Trophoblast cell (in vitro differentiated cells and primary cell): ENCODE measurements at regions not wholly inside any gene's neighbourhood (a gene's known extent, or its start where the extent isn't known, plus 50 kb on each side); places are given as distances from the start of the nearest gene placed in this dataset.
A peak's percentile ranks its signal among the peaks of the same experiment; 100 is the strongest.

Experiments
- DNase-seq, 2 donors: peaks; one replicate each; pipeline ENCODE4 v3.0.0-alpha.2; 2016
- H2AFZ ChIP-seq: 2 replicates; pipeline ENCODE4 v1.6.1; 2013; ENCODE audit warnings: low read length, moderate library complexity, mild to moderate bottlenecking; ENCODE audit not compliant: insufficient read depth, poor library complexity
- H2AK5ac ChIP-seq: 2 replicates; pipeline ENCODE4 v1.6.1; 2013; ENCODE audit warnings: mild to moderate bottlenecking, low read length
- H2BK120ac ChIP-seq: 2 replicates; pipeline ENCODE4 v1.6.1; 2013; ENCODE audit warnings: low read length, mild to moderate bottlenecking, moderate library complexity; ENCODE audit not compliant: insufficient read depth, poor library complexity
- H2BK12ac ChIP-seq: 2 replicates; pipeline ENCODE4 v1.6.1; 2013; ENCODE audit warnings: mild to moderate bottlenecking, low read length, moderate library complexity
- H2BK5ac ChIP-seq: 2 replicates; pipeline ENCODE4 v1.6.1; 2013; ENCODE audit warnings: low read length, low read depth, moderate library complexity, mild to moderate bottlenecking; ENCODE audit not compliant: poor library complexity
- H3K14ac ChIP-seq: 2 replicates; pipeline ENCODE4 v1.6.1; 2013; ENCODE audit warnings: mild to moderate bottlenecking, low read length
- H3K18ac ChIP-seq: 2 replicates; pipeline ENCODE4 v1.6.1; 2013; ENCODE audit warnings: mild to moderate bottlenecking, low read length
- H3K23ac ChIP-seq: 2 replicates; pipeline ENCODE4 v1.6.1; 2013; ENCODE audit warnings: low read length
- H3K27ac ChIP-seq: 2 replicates; pipeline ENCODE4 v1.5.1; 2013; ENCODE audit warnings: low read depth, mild to moderate bottlenecking, inconsistent platforms, low read length, moderate library complexity
- H3K27me3 ChIP-seq: 2 replicates; pipeline ENCODE4 v1.6.1; 2013; ENCODE audit warnings: inconsistent platforms, mild to moderate bottlenecking, low read length, moderate library complexity; ENCODE audit not compliant: insufficient read depth
- H3K36me3 ChIP-seq, 2 experiments: 1 replicate in 1 of 2; 2 replicates in 1 of 2; pipeline ENCODE4 v1.6.1; 2013; ENCODE audit warnings: low read length in 2 of 2, mild to moderate bottlenecking in 2 of 2, moderate library complexity in 1 of 2; ENCODE audit not compliant: insufficient read depth in 2 of 2, control insufficient read depth in 1 of 2
- H3K4ac ChIP-seq: 2 replicates; pipeline ENCODE4 v1.6.1; 2013; ENCODE audit warnings: low read depth, mild to moderate bottlenecking, low read length, moderate library complexity
- H3K4me1 ChIP-seq, 2 experiments: 1 replicate in 1 of 2; 2 replicates in 1 of 2; pipeline ENCODE4 v1.6.1; 2013; ENCODE audit warnings: low read length in 2 of 2, mild to moderate bottlenecking in 2 of 2, moderate library complexity in 1 of 2; ENCODE audit not compliant: insufficient read depth in 2 of 2, control insufficient read depth in 1 of 2
- H3K4me2 ChIP-seq: 2 replicates; pipeline ENCODE4 v1.6.1; 2013; ENCODE audit warnings: inconsistent platforms, mild to moderate bottlenecking, low read length, moderate library complexity
- H3K4me3 ChIP-seq: 2 replicates; pipeline ENCODE4 v1.5.1; 2013; ENCODE audit warnings: mild to moderate bottlenecking, low read depth, low read length, inconsistent platforms
- H3K79me1 ChIP-seq: one replicate; pipeline ENCODE4 v1.6.1; 2013; ENCODE audit warnings: low read length
- H3K79me2 ChIP-seq: 2 replicates; pipeline ENCODE4 v1.6.1; 2013; ENCODE audit warnings: low read length, mild to moderate bottlenecking; ENCODE audit not compliant: control insufficient read depth, insufficient read depth, poor library complexity
- H3K9ac ChIP-seq: 2 replicates; pipeline ENCODE4 v1.6.1; 2013; ENCODE audit warnings: mild to moderate bottlenecking, low read length
- H3K9me3 ChIP-seq: 2 replicates; pipeline ENCODE4 v1.6.1; 2013; ENCODE audit warnings: low read depth, mild to moderate bottlenecking, control low read depth, inconsistent platforms, low read length; ENCODE audit not compliant: insufficient read depth
- H4K12ac ChIP-seq: 2 replicates; pipeline ENCODE4 v1.6.1; 2013; ENCODE audit warnings: low read depth, mild to moderate bottlenecking, low read length, moderate library complexity
- H4K8ac ChIP-seq: 2 replicates; pipeline ENCODE4 v1.6.1; 2013; ENCODE audit warnings: low read depth, mild to moderate bottlenecking, low read length, moderate library complexity
- H4K91ac ChIP-seq: one replicate; pipeline ENCODE4 v1.6.1; 2013; ENCODE audit warnings: low read depth, mild to moderate bottlenecking, low read length, moderate library complexity
- WGBS: extraction: QIAGEN DNeasy Blood & Tissue Kit; methylation state at CpG from one replicate; pipeline ENCODE4 v1.1.7; 2013; ENCODE audit warnings: missing lambda C conversion rate; ENCODE audit not compliant: insufficient read length, insufficient coverage; ENCODE audit errors: extremely low coverage; 5-methylcytosine and 5-hydroxymethylcytosine counted together

GRCh38 chr6:91751526-91751925 lies 1164.7 kb upstream of the MAP3K7 start:
- H2BK5ac ChIP-seq, result no peak overlapping the region
- no peaks in the 10 kb centered on the region for H3K9me3 ChIP-seq
- no peak overlapping the region for H3K9ac ChIP-seq
- no peak overlapping the region for H3K18ac ChIP-seq
- WGBS, result no CpG with 5 or more reads among the region's 6 CpGs
- H2AK5ac ChIP-seq, result no peak overlapping the region
- no peaks in the 10 kb centered on the region for H3K27me3 ChIP-seq
- H2AFZ ChIP-seq, result no peak overlapping the region
- no peak for DNase-seq
- H3K4me2 ChIP-seq, result no peak overlapping the region
- no peak overlapping the region for H4K12ac ChIP-seq
- no peak overlapping the region for H2BK12ac ChIP-seq
- no peak overlapping the region for H2BK120ac ChIP-seq
- H3K4me3 ChIP-seq, result no peak overlapping the region
- H3K79me2 ChIP-seq, result no peaks in the 10 kb centered on the region
- no peak overlapping the region for H3K4ac ChIP-seq
- no peaks in the 10 kb centered on the region for H3K79me1 ChIP-seq
- H3K23ac ChIP-seq, result no peak overlapping the region
- no peak overlapping the region for H3K14ac ChIP-seq
- no peak overlapping the region for H4K91ac ChIP-seq
- no peak overlapping the region for H3K27ac ChIP-seq
- H3K36me3 ChIP-seq, result no peaks in the 10 kb centered on the region
- no peaks in the 10 kb centered on the region for H3K4me1 ChIP-seq
- H4K8ac ChIP-seq, result no peak overlapping the region

- no peaks in the 10 kb centered on the region for H3K4me1 ChIP-seq
- peak; percentile 29 to 82 for DNase-seq
- H2BK120ac ChIP-seq, result no peak overlapping the region
- no peaks in the 10 kb centered on the region for H3K27me3 ChIP-seq
- H2BK12ac ChIP-seq, result no peak overlapping the region
- no peaks in the 10 kb centered on the region for H3K79me2 ChIP-seq
- H3K18ac ChIP-seq, result no peak overlapping the region
- no peak overlapping the region for H4K8ac ChIP-seq
- no peak overlapping the region for H2AFZ ChIP-seq
- WGBS, result no CpG with 5 or more reads among the region's 3 CpGs
- H2AK5ac ChIP-seq, result no peak overlapping the region
- no peaks in the 10 kb centered on the region for H3K79me1 ChIP-seq
- H3K14ac ChIP-seq, result no peak overlapping the region
- H3K4ac ChIP-seq, result no peak overlapping the region
- H3K9me3 ChIP-seq, result no peaks in the 10 kb centered on the region
- no peak overlapping the region for H2BK5ac ChIP-seq
- no peak overlapping the region for H3K4me3 ChIP-seq
- no peak overlapping the region for H3K27ac ChIP-seq
- H3K9ac ChIP-seq, result no peak overlapping the region
- no peak overlapping the region for H3K23ac ChIP-seq
- no peak overlapping the region for H4K91ac ChIP-seq
- H3K4me2 ChIP-seq, result no peak overlapping the region
- H3K36me3 ChIP-seq, result no peaks in the 10 kb centered on the region
- no peak overlapping the region for H4K12ac ChIP-seq
These were observed 1157.7 kb upstream of the MAP3K7 start for GRCh38 chr6:91744566-91744965.

GRCh38 chr6:91743756-91744155 lies 1156.9 kb upstream of the MAP3K7 start:
- H3K27me3 ChIP-seq, result no peaks in the 10 kb centered on the region
- no peaks in the 10 kb centered on the region for H3K36me3 ChIP-seq
- no peak overlapping the region for H4K12ac ChIP-seq
- H2AK5ac ChIP-seq, result no peak overlapping the region
- no peak overlapping the region for H3K4ac ChIP-seq
- H2BK12ac ChIP-seq, result no peak overlapping the region
- no peak overlapping the region for H3K9ac ChIP-seq
- no peaks in the 10 kb centered on the region for H3K4me1 ChIP-seq
- no peaks in the 10 kb centered on the region for H3K9me3 ChIP-seq
- DNase-seq, result no peak
- H3K14ac ChIP-seq, result no peak overlapping the region
- no peak overlapping the region for H2BK5ac ChIP-seq
- no peak overlapping the region for H2AFZ ChIP-seq
- no peak overlapping the region for H3K4me2 ChIP-seq
- no peak overlapping the region for H3K27ac ChIP-seq
- no peaks in the 10 kb centered on the region for H3K79me1 ChIP-seq
- H3K18ac ChIP-seq, result no peak overlapping the region
- H4K91ac ChIP-seq, result no peak overlapping the region
- no CpG with 5 or more reads among the region's 2 CpGs for WGBS
- H3K79me2 ChIP-seq, result no peaks in the 10 kb centered on the region
- H4K8ac ChIP-seq, result no peak overlapping the region
- H2BK120ac ChIP-seq, result no peak overlapping the region
- no peak overlapping the region for H3K23ac ChIP-seq
- no peak overlapping the region for H3K4me3 ChIP-seq

- no peak overlapping the region for H2BK12ac ChIP-seq
- no peak overlapping the region for H3K27ac ChIP-seq
- H3K4me1 ChIP-seq, result no peaks in the 10 kb centered on the region
- no peak overlapping the region for H3K14ac ChIP-seq
- no peaks in the 10 kb centered on the region for H3K36me3 ChIP-seq
- no peak overlapping the region for H3K9ac ChIP-seq
- no peak overlapping the region for H3K18ac ChIP-seq
- H3K27me3 ChIP-seq, result no peaks in the 10 kb centered on the region
- H3K9me3 ChIP-seq, result no peaks in the 10 kb centered on the region
- H2AFZ ChIP-seq, result no peak overlapping the region
- no peak overlapping the region for H2BK5ac ChIP-seq
- no peak overlapping the region for H2BK120ac ChIP-seq
- H4K8ac ChIP-seq, result no peak overlapping the region
- no peak overlapping the region for H4K91ac ChIP-seq
- no peak overlapping the region for H3K4me2 ChIP-seq
- H2AK5ac ChIP-seq, result no peak overlapping the region
- H3K4me3 ChIP-seq, result no peak overlapping the region
- H3K79me2 ChIP-seq, result no peaks in the 10 kb centered on the region
- H3K79me1 ChIP-seq, result no peaks in the 10 kb centered on the region
- no peak overlapping the region for H3K23ac ChIP-seq
- H4K12ac ChIP-seq, result no peak overlapping the region
- H3K4ac ChIP-seq, result no peak overlapping the region
- no peak for DNase-seq
These were observed 1145.1 kb upstream of the MAP3K7 start for GRCh38 chr6:91731939-91732338.
